HG02678 (cell line): ENCODE measurements at regions not wholly inside any gene's neighbourhood (a gene's known extent, or its start where the extent isn't known, plus 50 kb on each side); places are given as distances from the start of the nearest gene placed in this dataset.

Experiments used
- ATAC-seq: cut with Tn5 transposase; IDR thresholded peaks from one replicate; pipeline ENCODE4 v1.9.1; 2021; ENCODE audit warnings: mild to moderate bottlenecking, moderate library complexity; ENCODE audit not compliant: unreplicated experiment

DNA sequence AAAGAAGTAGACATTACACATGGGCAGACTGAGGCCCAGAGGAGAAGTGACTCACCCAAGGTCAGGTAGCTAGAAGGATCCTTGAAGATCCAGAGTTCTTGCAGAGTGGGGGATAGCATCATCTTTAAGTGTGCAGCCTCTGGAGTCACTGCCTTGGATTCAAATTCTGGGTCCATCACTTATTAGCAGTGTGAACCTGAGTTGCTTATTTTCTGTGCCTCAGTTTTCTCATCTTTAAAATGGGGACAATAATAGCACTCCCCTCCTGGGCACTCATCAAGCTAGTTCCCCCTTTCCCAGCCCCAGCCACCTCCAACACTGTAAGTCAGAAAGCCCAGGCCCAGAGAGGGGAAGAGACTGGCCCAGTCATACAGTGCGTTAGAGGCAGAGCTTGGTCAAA is 141.8 kb upstream of the PJA1 start:
- ATAC-seq = no peak

GRCh38 chrX:69306063-69306404 is 140.8 kb upstream of the PJA1 start:
- ATAC-seq = no peak

DNA sequence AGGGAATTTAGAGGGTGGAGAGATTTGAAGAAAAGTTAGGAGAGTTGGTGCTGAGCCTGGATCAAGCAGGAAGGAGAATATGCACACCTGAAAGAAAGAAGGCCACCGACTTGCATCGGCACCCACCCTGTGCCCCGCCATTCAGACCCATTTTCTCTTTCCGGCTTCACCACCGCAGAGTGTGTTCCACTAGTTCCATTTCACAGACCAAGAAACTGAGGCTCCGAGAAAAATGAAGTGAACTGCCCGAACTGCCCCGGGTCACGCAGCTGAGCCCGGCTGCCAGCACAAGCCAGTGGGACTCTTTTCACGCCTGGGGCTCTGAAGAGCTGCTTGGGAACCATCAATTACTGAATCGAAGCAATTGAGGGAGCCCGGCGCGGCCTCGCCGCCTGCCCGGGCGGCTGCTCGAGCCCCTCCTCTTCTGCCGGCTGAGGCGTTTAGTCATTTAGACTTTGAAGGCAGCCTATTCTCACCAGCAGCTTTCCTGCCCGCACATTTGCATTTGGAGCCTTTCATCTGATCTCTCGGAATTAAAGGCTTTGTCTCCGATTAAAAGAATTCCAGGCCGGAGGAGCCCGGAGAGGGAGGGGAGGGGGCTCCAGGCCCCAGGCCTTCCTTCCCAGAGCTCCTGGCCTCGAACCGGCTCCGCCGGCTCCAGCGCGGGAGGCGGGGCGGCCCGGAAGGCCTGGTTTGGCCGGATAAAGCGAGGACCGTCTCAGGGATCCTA is 140.2 kb upstream of the PJA1 start:
- ATAC-seq = no peak

DNA sequence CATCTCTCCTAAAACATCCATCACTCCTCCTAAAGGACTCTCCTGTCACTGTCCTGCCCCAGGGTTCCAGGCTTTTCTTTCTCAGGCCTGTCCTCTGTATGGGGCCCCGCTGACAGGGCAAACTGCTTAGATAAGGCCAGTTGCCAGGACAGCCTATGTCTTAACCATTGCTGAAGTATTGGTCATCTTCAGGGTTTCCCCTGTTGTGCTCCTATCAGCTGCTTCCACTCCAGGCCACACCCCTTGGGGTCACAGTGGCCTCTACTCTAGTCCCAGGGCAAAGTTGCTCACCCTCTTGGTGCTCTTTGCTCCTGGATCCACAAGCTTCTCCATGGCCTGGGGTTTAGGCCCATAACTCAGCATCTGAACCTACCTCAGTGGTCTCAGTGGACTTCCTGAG is 138.0 kb upstream of the PJA1 start:
- no peak for ATAC-seq

DNA sequence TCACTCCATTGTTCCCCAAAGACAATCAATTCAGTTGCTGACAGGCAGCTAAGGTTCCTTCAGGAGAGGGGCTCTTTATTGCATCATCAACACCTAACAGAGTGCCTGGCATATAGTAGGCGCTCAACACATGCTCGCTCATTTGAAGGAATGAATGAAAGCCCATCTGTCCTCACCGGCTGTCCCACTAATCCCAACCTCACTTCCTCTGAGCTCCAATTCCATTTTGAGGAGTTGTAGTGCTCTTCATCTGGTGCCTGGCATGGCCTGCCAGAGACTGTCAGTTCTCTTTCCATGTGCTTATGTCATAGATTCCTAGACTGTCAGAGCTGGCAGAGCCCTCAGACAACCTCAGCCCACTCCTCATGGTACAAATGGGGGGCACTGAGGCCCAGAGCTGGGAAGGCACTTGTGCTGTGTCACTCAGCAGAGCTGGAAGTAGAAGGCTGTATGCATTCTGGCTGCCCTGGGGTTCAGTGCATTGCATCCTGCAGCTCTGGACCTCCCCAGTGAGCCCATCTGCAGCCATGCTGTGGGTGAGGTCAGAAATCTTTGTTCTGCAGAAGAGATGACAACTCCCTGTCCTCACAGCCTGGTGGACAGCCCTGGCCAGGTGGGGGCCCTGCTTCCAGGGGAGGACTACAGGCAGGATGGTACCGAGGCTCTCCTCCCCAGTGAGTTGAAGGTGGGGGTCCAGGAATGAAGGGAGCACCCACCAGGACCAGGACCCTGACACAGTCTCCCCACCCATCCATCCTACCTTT is 134.9 kb upstream of the PJA1 start:
- no peak for ATAC-seq

- no peak for ATAC-seq
Measured at GRCh38 chrX:69299285-69299684, 134.0 kb upstream of the PJA1 start.

GRCh38 chrX:69298466-69299140 is 133.3 kb upstream of the PJA1 start:
- no peak for ATAC-seq

DNA sequence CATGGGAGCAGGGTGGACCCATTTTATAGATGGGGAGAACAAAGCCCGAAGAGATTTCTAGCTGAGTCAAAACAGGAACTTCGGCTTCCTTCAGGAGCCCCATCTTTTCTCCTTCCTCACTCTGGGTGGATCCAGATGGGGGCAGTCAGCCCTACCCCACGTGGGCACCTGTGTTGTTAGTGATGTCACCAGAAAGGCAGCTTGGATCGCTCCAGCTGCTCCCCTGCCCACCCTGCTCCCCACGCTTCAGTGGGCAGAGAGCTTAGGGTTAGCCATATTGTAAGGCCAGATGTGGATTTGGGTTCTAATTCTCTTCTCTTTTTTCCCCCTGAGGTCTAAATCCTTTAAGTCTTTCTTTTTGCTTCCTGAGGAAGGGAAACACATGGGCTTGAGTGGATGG is 132.3 kb upstream of the PJA1 start:
- ATAC-seq = no peak

GRCh38 chrX:69293776-69294601 is 128.7 kb upstream of the PJA1 start:
- ATAC-seq = no peak

DNA sequence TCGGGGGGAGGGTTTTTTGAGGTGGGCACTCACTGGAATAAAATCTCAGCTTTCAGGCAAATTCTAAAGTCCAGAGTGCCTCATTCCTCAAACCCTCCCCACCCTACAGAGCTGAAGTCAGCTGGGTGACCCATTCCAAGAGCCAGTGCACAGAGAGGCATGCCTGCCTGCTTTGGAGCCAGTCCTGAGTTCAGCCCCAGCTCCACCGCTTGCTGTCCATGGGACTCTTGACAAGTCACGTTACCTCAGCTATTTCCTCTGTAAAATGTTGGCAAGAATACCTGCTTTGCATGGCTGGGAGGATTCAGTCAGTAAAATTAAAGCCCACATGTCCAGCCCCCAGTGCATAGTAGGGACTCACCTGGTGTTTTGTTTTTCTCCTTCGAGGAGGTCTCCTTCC is 125.9 kb upstream of the PJA1 start:
- ATAC-seq = no peak

DNA sequence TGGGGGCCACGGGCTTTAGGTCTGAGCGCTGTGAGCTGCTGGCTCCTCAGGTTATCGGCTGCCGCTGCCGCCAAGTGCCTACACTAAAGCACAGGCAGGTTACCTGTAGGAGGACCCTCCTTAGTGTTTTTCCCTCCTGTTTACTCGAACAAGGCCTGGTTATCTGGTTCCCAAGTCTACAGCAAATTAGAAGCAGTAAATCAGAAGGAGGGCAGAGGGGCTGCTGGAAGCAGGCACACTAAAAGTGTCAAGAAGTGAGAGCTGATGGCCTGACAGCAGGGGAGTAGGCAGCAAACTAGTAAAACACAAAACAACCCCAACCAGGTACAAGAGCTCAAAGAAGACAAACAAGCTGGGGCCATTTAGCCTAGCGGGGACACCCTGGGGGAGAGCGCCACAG is 125.0 kb upstream of the PJA1 start:
- ATAC-seq = no peak

DNA sequence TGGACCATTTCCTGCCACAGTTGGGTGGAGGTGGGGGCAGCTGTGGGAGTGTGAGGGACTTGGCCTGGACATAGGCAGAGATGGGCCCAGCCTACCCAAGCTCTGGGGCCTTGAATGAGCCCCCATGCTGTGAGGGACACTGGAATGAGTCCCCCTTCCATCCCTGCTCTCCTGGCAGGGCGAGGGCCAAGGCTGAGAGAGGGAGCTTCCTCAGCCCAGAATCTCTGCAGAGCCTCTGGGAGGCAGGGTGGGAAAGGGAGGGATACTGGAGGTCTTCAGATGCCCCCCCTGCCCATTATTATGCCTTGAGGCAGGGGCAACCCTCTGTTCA is 124.5 kb upstream of the PJA1 start:
- ATAC-seq = no peak

DNA sequence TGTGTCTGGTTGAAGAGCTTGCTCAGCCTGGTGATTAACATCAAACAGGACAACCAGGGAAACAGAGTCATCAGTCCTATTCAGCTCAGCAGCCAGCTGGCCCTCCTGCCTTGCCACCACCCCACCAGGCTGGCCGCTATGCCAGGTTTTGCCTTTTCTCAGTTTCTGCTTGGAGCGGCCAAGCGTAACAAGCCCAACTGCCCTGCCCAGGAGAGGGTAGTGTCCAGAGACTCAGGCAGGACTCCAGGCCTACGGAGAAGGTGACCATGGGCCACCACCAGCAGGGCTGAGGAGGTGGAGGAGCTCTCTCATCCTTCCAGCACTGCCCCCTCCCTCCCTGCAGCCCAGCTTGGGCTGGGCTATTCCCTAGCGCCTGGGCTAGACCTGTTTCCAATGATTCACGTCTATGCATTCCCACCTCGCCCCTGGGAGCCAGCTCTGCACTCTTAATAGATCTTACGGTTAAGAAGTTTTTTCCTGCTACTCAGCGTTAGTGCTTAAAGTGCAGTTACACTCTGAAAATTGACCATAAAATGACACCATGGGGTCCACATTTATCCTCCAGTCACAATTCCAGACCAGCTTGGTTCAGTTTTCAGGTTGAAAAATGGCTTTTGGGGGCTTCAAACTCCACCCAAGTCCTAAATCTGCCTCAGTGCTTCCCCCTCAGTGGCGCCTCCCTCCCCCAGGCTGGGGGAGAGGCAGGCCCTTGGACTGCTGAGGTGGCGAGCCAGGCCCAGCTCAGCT is 124.0 kb upstream of the PJA1 start:
- no peak for ATAC-seq

GRCh38 chrX:69287095-69287494 is 121.8 kb upstream of the PJA1 start:
- ATAC-seq = no peak

GRCh38 chrX:69286565-69286906 is 121.3 kb upstream of the PJA1 start:
- no peak for ATAC-seq

- ATAC-seq = no peak
Measured at GRCh38 chrX:69285881-69286564, 120.8 kb upstream of the PJA1 start.

DNA sequence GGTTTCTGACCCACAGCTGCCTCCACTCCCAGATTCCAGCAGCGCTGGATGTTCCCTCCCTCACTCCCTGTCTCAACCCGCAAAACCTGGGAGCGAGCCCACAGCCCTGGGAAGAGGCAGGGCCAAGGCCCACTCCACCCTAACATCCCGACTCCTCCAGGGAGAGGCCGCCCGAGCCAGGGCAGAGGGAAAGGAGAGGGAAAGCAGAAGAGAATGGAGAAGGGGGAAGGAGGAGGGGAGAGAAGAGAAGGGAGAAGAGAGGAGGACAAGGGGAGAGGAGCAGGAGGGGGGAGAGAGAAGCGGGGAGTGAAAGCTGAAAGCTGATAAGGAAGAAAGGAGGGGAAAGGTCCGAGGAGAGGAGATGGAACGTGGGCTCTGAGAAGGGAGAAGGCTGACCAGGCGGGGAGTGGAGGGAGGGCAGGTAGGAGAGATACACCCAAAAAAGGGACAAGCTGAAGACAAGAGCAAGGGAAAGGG is 120.2 kb upstream of the PJA1 start:
- no peak for ATAC-seq

- no peak for ATAC-seq
Measured at GRCh38 chrX:69284491-69284890, 119.2 kb upstream of the PJA1 start.

DNA sequence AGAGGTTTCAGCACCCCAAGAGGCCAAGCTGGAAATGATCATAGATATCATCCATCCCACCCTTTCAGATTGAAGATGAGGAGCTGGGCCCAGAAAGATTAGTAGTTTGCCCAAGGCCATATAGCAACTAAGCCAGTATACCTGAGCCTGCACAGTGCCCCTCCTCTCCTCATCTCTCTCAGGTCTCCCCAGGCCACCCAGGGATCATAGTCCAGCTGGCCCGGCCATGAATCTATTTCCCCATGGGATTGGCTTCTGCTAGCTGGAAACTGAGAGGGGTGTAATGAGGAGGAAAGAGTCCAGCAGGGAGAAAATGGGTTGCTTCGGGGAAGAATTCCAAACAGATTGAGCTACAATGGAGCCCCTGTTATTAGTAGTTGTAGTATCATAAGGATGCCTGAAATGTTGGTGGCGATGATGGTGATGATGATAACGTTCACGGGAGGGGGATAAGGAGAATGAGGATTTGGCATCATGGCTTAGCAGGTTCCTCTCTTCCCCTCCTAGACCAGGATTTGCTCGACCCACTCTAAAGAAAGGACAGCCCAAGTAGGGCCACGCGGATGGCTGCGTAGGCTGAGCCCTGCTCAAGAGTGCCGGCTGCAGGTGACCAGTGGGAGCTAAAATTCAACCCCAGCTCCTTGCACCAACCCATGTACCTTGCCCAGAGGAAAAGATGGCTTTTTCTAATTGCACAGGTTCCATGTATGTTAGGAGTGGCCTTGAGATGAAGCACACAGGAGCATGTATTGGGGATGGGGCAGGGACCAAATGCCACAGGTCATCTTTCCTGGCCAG is 117.8 kb upstream of the PJA1 start:
- no peak for ATAC-seq
